DOHH2 (cell line): ENCODE measurements at regions not wholly inside any gene's neighbourhood (a gene's known extent, or its start where the extent isn't known, plus 50 kb on each side); places are given as distances from the start of the nearest gene placed in this dataset.

Source experiments
- CTCF ChIP-seq: fragments of 200-600 bp; sonication (generic); IDR thresholded peaks from one replicate; pipeline ENCODE4 v1.5.1; 2014; ENCODE audit warnings: antibody characterized with exemption, mild to moderate bottlenecking, low read depth, low read length; ENCODE audit not compliant: poor library complexity, severe bottlenecking
- EZH2phosphoT487 ChIP-seq: fragments of 200-600 bp; sonication (generic); IDR thresholded peaks from 2 replicates; pipeline ENCODE4 v1.6.1; 2017; ENCODE audit warnings: borderline replicate concordance, mild to moderate bottlenecking, antibody characterized with exemption, low read length, moderate library complexity, mixed read lengths

GRCh38 chr2:207296265-207296948 is 130.7 kb upstream of the KLF7 start:
- TF ChIP-seq CTCF = no peak
- TF ChIP-seq EZH2phosphoT487 = no peak
